Activated gamma-delta T cell treated with Interleukin-2 at 50 U/mL for 16 hours (primary cell): ENCODE measurements at regions not wholly inside any gene's neighbourhood (a gene's known extent, or its start where the extent isn't known, plus 50 kb on each side); places are given as distances from the start of the nearest gene placed in this dataset.

ENCODE experiments used
- DNase-seq: peaks from one replicate; pipeline ENCODE4 v3.0.0-alpha.2; 2020

GRCh38 chr17:51499897-51500296 lies 239.6 kb downstream of the UTP18 start:
- DNase-seq, result no peak

GRCh38 chr17:51500454-51500853 lies 240.1 kb downstream of the UTP18 start:
- no peak for DNase-seq

- DNase-seq, result no peak
These were observed 245.1 kb downstream of the UTP18 start for GRCh38 chr17:51505450-51505849.

GRCh38 chr17:51507444-51507843 lies 247.1 kb downstream of the UTP18 start:
- no peak for DNase-seq

- DNase-seq, result no peak
These were observed 247.7 kb downstream of the UTP18 start for GRCh38 chr17:51508048-51508447.

GRCh38 chr17:51510940-51511339 lies 250.6 kb downstream of the UTP18 start:
- DNase-seq, result no peak

- no peak for DNase-seq
These were observed 252.0 kb downstream of the UTP18 start for GRCh38 chr17:51512220-51512907.

GRCh38 chr17:51516924-51517323 lies 256.6 kb downstream of the UTP18 start:
- no peak for DNase-seq

GRCh38 chr17:51524524-51524923 lies 264.2 kb downstream of the UTP18 start:
- DNase-seq, result no peak

- no peak for DNase-seq
These were observed 266.2 kb downstream of the UTP18 start for GRCh38 chr17:51526507-51526906.

- DNase-seq, result no peak
These were observed 267.1 kb downstream of the UTP18 start for GRCh38 chr17:51527225-51527982.

GRCh38 chr17:51528111-51528510 lies 267.8 kb downstream of the UTP18 start:
- DNase-seq, result no peak

GRCh38 chr17:51533219-51533618 lies 272.9 kb downstream of the UTP18 start:
- no peak for DNase-seq

GRCh38 chr17:51533821-51534220 lies 273.5 kb downstream of the UTP18 start:
- DNase-seq, result no peak

- DNase-seq, result no peak
These were observed 276.3 kb downstream of the UTP18 start for GRCh38 chr17:51536627-51537026.

- no peak for DNase-seq
These were observed 277.7 kb downstream of the UTP18 start for GRCh38 chr17:51537996-51538550.

GRCh38 chr17:51540151-51540550 lies 279.8 kb downstream of the UTP18 start:
- DNase-seq, result no peak

GRCh38 chr17:51541215-51541614 lies 280.9 kb downstream of the UTP18 start:
- DNase-seq, result no peak

- no peak for DNase-seq
These were observed 285.8 kb downstream of the UTP18 start for GRCh38 chr17:51546114-51546513.

- no peak for DNase-seq
These were observed 287.8 kb downstream of the UTP18 start for GRCh38 chr17:51548125-51548524.

- no peak for DNase-seq
These were observed 294.8 kb downstream of the UTP18 start for GRCh38 chr17:51555153-51555552.

GRCh38 chr17:51559778-51560177 lies 299.4 kb downstream of the UTP18 start:
- DNase-seq, result no peak

GRCh38 chr17:51560398-51560797 lies 300.1 kb downstream of the UTP18 start:
- no peak for DNase-seq

- no peak for DNase-seq
These were observed 303.6 kb downstream of the UTP18 start for GRCh38 chr17:51563961-51564360.
